GM23338 (cell line): ENCODE measurements at regions not wholly inside any gene's neighbourhood (a gene's known extent, or its start where the extent isn't known, plus 50 kb on each side); places are given as distances from the start of the nearest gene placed in this dataset.

Source experiments
- CREB1 ChIP-seq: fragments of 250-450 bp; sonication (Bioruptor Pico); IDR thresholded peaks from 2 replicates; pipeline ENCODE4 v1.5.0; 2020; ENCODE audit warnings: low read depth, mild to moderate bottlenecking, moderate library complexity
- POLR2AphosphoS5 ChIP-seq: IDR thresholded peaks from 2 replicates; pipeline ENCODE4 v1.6.1; 2016; ENCODE audit warnings: antibody characterized with exemption, low read depth
- ZNF331 ChIP-seq: fragments of 250-450 bp; sonication (Bioruptor Pico); IDR thresholded peaks from 2 replicates; pipeline ENCODE4 v1.5.0; 2020; ENCODE audit warnings: low read depth, mild to moderate bottlenecking, moderate library complexity
- TF ChIP-seq, protein P1 (sequence below), 2 experiments: fragments of 200-600 bp in 1 of 2; sonication (generic) in 1 of 2; conservative IDR thresholded peaks; 2 replicates each; pipeline versions ENCODE4 v1.5.1 to v1.6.1; 2016 to 2017; ENCODE audit warnings: antibody characterized with exemption in 2 of 2, low read depth in 2 of 2, mild to moderate bottlenecking in 2 of 2, moderate library complexity in 1 of 2
- TF ChIP-seq, protein P2 (sequence below): IDR thresholded peaks from one replicate; pipeline ENCODE4 v1.6.1; 2018; ENCODE audit warnings: antibody characterized with exemption; ENCODE audit not compliant: unreplicated experiment

DNA sequence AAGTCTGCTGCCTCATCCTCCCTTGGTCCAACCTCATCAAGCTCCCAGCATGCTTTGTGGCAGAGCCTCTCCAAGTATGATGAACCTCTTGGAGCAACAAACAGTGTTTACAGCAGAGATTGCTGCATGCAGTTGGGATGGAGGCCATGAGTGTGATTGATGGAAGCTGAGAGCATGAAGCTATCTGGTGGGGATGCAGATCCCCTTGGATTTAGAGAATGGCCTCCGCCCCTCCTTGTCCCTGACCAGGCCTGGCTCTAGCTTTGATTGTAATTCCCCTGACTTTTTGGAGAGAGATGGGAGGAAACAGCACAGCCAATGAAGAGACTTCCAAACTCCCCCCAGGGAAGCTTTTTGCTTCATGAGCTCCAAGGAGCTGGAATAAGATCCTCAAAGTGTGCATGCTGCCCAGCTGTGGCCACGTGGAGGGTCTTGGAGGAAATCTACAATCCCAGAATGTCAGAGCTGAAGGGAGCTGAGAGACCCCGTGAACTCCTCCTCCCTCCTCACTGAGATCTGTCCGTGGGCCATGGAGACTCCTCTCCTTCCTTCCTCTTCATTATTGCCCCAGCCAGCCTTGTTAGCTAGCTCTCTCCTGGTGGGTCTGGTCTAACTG lies 165.3 kb upstream of the USP24 start:
- TF ChIP-seq, protein P1, sequence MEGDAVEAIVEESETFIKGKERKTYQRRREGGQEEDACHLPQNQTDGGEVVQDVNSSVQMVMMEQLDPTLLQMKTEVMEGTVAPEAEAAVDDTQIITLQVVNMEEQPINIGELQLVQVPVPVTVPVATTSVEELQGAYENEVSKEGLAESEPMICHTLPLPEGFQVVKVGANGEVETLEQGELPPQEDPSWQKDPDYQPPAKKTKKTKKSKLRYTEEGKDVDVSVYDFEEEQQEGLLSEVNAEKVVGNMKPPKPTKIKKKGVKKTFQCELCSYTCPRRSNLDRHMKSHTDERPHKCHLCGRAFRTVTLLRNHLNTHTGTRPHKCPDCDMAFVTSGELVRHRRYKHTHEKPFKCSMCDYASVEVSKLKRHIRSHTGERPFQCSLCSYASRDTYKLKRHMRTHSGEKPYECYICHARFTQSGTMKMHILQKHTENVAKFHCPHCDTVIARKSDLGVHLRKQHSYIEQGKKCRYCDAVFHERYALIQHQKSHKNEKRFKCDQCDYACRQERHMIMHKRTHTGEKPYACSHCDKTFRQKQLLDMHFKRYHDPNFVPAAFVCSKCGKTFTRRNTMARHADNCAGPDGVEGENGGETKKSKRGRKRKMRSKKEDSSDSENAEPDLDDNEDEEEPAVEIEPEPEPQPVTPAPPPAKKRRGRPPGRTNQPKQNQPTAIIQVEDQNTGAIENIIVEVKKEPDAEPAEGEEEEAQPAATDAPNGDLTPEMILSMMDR (conservative IDR thresholded peaks at IDR 0.05; ENCODE audit: low read depth in 2 of 2), result no peak
- no peak for TF ChIP-seq POLR2AphosphoS5
- TF ChIP-seq, protein P2, sequence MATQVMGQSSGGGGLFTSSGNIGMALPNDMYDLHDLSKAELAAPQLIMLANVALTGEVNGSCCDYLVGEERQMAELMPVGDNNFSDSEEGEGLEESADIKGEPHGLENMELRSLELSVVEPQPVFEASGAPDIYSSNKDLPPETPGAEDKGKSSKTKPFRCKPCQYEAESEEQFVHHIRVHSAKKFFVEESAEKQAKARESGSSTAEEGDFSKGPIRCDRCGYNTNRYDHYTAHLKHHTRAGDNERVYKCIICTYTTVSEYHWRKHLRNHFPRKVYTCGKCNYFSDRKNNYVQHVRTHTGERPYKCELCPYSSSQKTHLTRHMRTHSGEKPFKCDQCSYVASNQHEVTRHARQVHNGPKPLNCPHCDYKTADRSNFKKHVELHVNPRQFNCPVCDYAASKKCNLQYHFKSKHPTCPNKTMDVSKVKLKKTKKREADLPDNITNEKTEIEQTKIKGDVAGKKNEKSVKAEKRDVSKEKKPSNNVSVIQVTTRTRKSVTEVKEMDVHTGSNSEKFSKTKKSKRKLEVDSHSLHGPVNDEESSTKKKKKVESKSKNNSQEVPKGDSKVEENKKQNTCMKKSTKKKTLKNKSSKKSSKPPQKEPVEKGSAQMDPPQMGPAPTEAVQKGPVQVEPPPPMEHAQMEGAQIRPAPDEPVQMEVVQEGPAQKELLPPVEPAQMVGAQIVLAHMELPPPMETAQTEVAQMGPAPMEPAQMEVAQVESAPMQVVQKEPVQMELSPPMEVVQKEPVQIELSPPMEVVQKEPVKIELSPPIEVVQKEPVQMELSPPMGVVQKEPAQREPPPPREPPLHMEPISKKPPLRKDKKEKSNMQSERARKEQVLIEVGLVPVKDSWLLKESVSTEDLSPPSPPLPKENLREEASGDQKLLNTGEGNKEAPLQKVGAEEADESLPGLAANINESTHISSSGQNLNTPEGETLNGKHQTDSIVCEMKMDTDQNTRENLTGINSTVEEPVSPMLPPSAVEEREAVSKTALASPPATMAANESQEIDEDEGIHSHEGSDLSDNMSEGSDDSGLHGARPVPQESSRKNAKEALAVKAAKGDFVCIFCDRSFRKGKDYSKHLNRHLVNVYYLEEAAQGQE, result no peak
- no peak for TF ChIP-seq CREB1 (CRISPR knock-in tag)
- no peak for TF ChIP-seq ZNF331 (CRISPR knock-in tag)
